ENCODE measurements at regions not wholly inside any gene's neighbourhood (a gene's known extent, or its start where the extent isn't known, plus 50 kb on each side); places are given as distances from the start of the nearest gene placed in this dataset.
A peak's percentile ranks its signal among the peaks of the same experiment; 100 is the strongest.

- Mint-ChIP-seq H3K9me3 (ENCODE audit: low read depth) (no peaks in the 10 kb centered on the region), H3K36me3 (ENCODE audit: insufficient read depth) (no peaks in the 10 kb centered on the region), H3K27me3 (peaks cover 3% of the 10 kb centered on the region), H3K4me1 (ENCODE audit: low read depth) (no peaks in the 10 kb centered on the region), H3K4me3 (ENCODE audit: low read depth) (no peak overlapping the region), H3K27ac (no peak overlapping the region)
- no peak for TF ChIP-seq CTCF (IDR thresholded peaks at IDR 0.05; ENCODE audit: unreplicated experiment)
- DNase-seq (ENCODE audit: low spot score, unreplicated experiment) = no peak
These were observed 1271.0 kb upstream of the WWC1 start for GRCh38 chr5:167020418-167020817.

- H3K27me3 Mint-ChIP-seq = peaks cover 4% of the 10 kb centered on the region
- no peak overlapping the region for H3K27ac Mint-ChIP-seq
- no peaks in the 10 kb centered on the region for H3K36me3 Mint-ChIP-seq (ENCODE audit: insufficient read depth)
- H3K4me3 Mint-ChIP-seq (ENCODE audit: low read depth) = no peak overlapping the region
- no peak for DNase-seq (ENCODE audit: low spot score, unreplicated experiment)
- no peak for TF ChIP-seq CTCF (IDR thresholded peaks at IDR 0.05; ENCODE audit: unreplicated experiment)
- H3K9me3 Mint-ChIP-seq (ENCODE audit: low read depth) = no peaks in the 10 kb centered on the region
- H3K4me1 Mint-ChIP-seq (ENCODE audit: low read depth) = peaks cover 2% of the 10 kb centered on the region
These were observed 1262.0 kb upstream of the WWC1 start for GRCh38 chr5:167029488-167029887.

GRCh38 chr5:167030500-167031120 is 1260.8 kb upstream of the WWC1 start:
- peaks cover 2% of the 10 kb centered on the region for H3K4me1 Mint-ChIP-seq (ENCODE audit: low read depth)
- no peaks in the 10 kb centered on the region for H3K9me3 Mint-ChIP-seq (ENCODE audit: low read depth)
- TF ChIP-seq CTCF (IDR thresholded peaks at IDR 0.05; ENCODE audit: unreplicated experiment) = peak; percentile 39
- H3K27ac Mint-ChIP-seq = no peak overlapping the region
- no peak overlapping the region for H3K4me3 Mint-ChIP-seq (ENCODE audit: low read depth)
- no peaks in the 10 kb centered on the region for H3K36me3 Mint-ChIP-seq (ENCODE audit: insufficient read depth)
- DNase-seq (ENCODE audit: low spot score, unreplicated experiment) = no peak
- peaks cover 4% of the 10 kb centered on the region for H3K27me3 Mint-ChIP-seq

GRCh38 chr5:167036585-167036984 is 1254.9 kb upstream of the WWC1 start:
- Mint-ChIP-seq H3K4me1 (ENCODE audit: low read depth) (peaks cover 9% of the 10 kb centered on the region), H3K27ac (peak overlapping the region; percentile 1), H3K9me3 (ENCODE audit: low read depth) (no peaks in the 10 kb centered on the region), H3K36me3 (ENCODE audit: insufficient read depth) (no peaks in the 10 kb centered on the region), H3K4me3 (ENCODE audit: low read depth) (no peak overlapping the region), H3K27me3 (no peaks in the 10 kb centered on the region)
- no peak for DNase-seq (ENCODE audit: low spot score, unreplicated experiment)
- no peak for TF ChIP-seq CTCF (IDR thresholded peaks at IDR 0.05; ENCODE audit: unreplicated experiment)

GRCh38 chr5:167049043-167049663 is 1242.3 kb upstream of the WWC1 start:
- no peak overlapping the region for H3K27ac Mint-ChIP-seq
- no peaks in the 10 kb centered on the region for H3K27me3 Mint-ChIP-seq
- TF ChIP-seq CTCF (IDR thresholded peaks at IDR 0.05; ENCODE audit: unreplicated experiment) = peak; percentile 73
- no peaks in the 10 kb centered on the region for H3K36me3 Mint-ChIP-seq (ENCODE audit: insufficient read depth)
- peak; percentile 14 for DNase-seq (ENCODE audit: low spot score, unreplicated experiment)
- H3K9me3 Mint-ChIP-seq (ENCODE audit: low read depth) = no peaks in the 10 kb centered on the region
- H3K4me3 Mint-ChIP-seq (ENCODE audit: low read depth) = no peak overlapping the region
- H3K4me1 Mint-ChIP-seq (ENCODE audit: low read depth) = peaks cover 3% of the 10 kb centered on the region
